ENCODE measurements at regions not wholly inside any gene's neighbourhood (a gene's known extent, or its start where the extent isn't known, plus 50 kb on each side); places are given as distances from the start of the nearest gene placed in this dataset.

DNA sequence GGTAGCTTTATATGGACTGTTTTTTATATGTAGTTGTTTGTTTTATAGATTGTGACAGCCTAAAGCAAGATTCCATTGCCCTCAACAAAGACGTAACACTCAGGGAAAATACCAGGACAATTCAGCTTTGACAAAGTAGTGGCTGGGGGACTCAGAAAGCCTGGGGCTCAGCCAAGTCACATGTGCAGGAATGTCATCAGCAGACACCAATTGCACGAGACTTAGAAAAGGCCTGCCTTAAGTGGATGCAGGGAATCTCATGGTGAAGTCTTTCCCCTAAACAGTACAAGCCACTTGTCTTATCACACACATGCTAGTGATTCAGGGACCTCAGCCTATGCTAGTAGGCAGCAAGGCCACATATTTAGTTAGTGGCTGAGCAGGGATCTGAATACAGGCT is 381.8 kb upstream of the THBS1 start:
- TF ChIP-seq, protein P1, sequence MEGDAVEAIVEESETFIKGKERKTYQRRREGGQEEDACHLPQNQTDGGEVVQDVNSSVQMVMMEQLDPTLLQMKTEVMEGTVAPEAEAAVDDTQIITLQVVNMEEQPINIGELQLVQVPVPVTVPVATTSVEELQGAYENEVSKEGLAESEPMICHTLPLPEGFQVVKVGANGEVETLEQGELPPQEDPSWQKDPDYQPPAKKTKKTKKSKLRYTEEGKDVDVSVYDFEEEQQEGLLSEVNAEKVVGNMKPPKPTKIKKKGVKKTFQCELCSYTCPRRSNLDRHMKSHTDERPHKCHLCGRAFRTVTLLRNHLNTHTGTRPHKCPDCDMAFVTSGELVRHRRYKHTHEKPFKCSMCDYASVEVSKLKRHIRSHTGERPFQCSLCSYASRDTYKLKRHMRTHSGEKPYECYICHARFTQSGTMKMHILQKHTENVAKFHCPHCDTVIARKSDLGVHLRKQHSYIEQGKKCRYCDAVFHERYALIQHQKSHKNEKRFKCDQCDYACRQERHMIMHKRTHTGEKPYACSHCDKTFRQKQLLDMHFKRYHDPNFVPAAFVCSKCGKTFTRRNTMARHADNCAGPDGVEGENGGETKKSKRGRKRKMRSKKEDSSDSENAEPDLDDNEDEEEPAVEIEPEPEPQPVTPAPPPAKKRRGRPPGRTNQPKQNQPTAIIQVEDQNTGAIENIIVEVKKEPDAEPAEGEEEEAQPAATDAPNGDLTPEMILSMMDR (conservative IDR thresholded peaks at IDR 0.05; ENCODE audit: low read length), result no peak
- TF ChIP-seq EZH2phosphoT487 (IDR thresholded peaks at IDR 0.05; ENCODE audit: borderline replicate concordance, low read depth, low read length), result no peak

Measured in OCI-LY7 (cell line).